ENCODE measurements at regions not wholly inside any gene's neighbourhood (a gene's known extent, or its start where the extent isn't known, plus 50 kb on each side); places are given as distances from the start of the nearest gene placed in this dataset.
"Not testable (repeated sequence)": the region's sequence is repeated elsewhere in the genome, so short reads cannot be mapped to it uniquely, and the experiment has no call there.

GRCh38 chrX:122344816-122345215 lies 839.3 kb upstream of the GRIA3 start:
- no peak for DNase-seq (ENCODE audit: low read depth)

GRCh38 chrX:122363112-122363795 lies 820.8 kb upstream of the GRIA3 start:
- DNase-seq (ENCODE audit: low read depth): no peak

GRCh38 chrX:122375533-122375932 lies 808.5 kb upstream of the GRIA3 start:
- DNase-seq (ENCODE audit: low read depth): not testable (repeated sequence)

- DNase-seq (ENCODE audit: low read depth): no peak
Measured at GRCh38 chrX:122389005-122389404, 795.1 kb upstream of the GRIA3 start.

- DNase-seq (ENCODE audit: low read depth): no peak
Measured at GRCh38 chrX:122418758-122419157, 765.3 kb upstream of the GRIA3 start.

- no peak for DNase-seq (ENCODE audit: low read depth)
Measured at GRCh38 chrX:122421434-122422121, 762.5 kb upstream of the GRIA3 start.

- no peak for DNase-seq (ENCODE audit: low read depth)
Measured at GRCh38 chrX:122422547-122422946, 761.5 kb upstream of the GRIA3 start.

- DNase-seq (ENCODE audit: low read depth): no peak
Measured at GRCh38 chrX:122434942-122435341, 749.1 kb upstream of the GRIA3 start.

- DNase-seq (ENCODE audit: low read depth): peak; percentile 52
Measured at GRCh38 chrX:122439831-122440230, 744.2 kb upstream of the GRIA3 start.

- DNase-seq (ENCODE audit: low read depth): no peak
Measured at GRCh38 chrX:122440832-122441231, 743.2 kb upstream of the GRIA3 start.

- DNase-seq (ENCODE audit: low read depth): no peak
Measured at GRCh38 chrX:122441451-122441850, 742.6 kb upstream of the GRIA3 start.

- no peak for DNase-seq (ENCODE audit: low read depth)
Measured at GRCh38 chrX:122445466-122445865, 738.6 kb upstream of the GRIA3 start.

GRCh38 chrX:122464341-122464740 lies 719.7 kb upstream of the GRIA3 start:
- no peak for DNase-seq (ENCODE audit: low read depth)

- DNase-seq (ENCODE audit: low read depth): no peak
Measured at GRCh38 chrX:122475306-122475705, 708.8 kb upstream of the GRIA3 start.

GRCh38 chrX:122500556-122500955 lies 683.5 kb upstream of the GRIA3 start:
- DNase-seq (ENCODE audit: low read depth): no peak

GRCh38 chrX:122501652-122502051 lies 682.4 kb upstream of the GRIA3 start:
- no peak for DNase-seq (ENCODE audit: low read depth)

- DNase-seq (ENCODE audit: low read depth): no peak
Measured at GRCh38 chrX:122504026-122504425, 680.1 kb upstream of the GRIA3 start.

GRCh38 chrX:122512561-122513072 lies 671.5 kb upstream of the GRIA3 start:
- no peak for DNase-seq (ENCODE audit: low read depth)

- peak; percentile 48 for DNase-seq (ENCODE audit: low read depth)
Measured at GRCh38 chrX:122517786-122518185, 666.3 kb upstream of the GRIA3 start.

- DNase-seq (ENCODE audit: low read depth): no peak
Measured at GRCh38 chrX:122545778-122546177, 638.3 kb upstream of the GRIA3 start.

- no peak for DNase-seq (ENCODE audit: low read depth)
Measured at GRCh38 chrX:122546269-122546668, 637.8 kb upstream of the GRIA3 start.

- DNase-seq (ENCODE audit: low read depth): no peak
Measured at GRCh38 chrX:122552286-122552800, 631.7 kb upstream of the GRIA3 start.

- DNase-seq (ENCODE audit: low read depth): no peak
Measured at GRCh38 chrX:122555925-122556324, 628.2 kb upstream of the GRIA3 start.
